Muscle layer of colon (tissue), 2 donors: ENCODE measurements at regions not wholly inside any gene's neighbourhood (a gene's known extent, or its start where the extent isn't known, plus 50 kb on each side); places are given as distances from the start of the nearest gene placed in this dataset.

ENCODE experiments used
- H3K27ac ChIP-seq: one replicate; pipeline ENCODE4 v1.7.0; 2013; ENCODE audit warnings: low read depth, mild to moderate bottlenecking, low read length, moderate library complexity
- H3K27me3 ChIP-seq, 2 donors: one replicate each; pipeline ENCODE4 v1.7.0; 2013; ENCODE audit warnings: low read length in 2 of 2, mild to moderate bottlenecking in 2 of 2; ENCODE audit not compliant: insufficient read depth in 2 of 2, control insufficient read depth in 1 of 2
- H3K36me3 ChIP-seq: one replicate; pipeline ENCODE4 v1.7.0; 2013; ENCODE audit warnings: mild to moderate bottlenecking, low read length; ENCODE audit not compliant: insufficient read depth
- H3K4me1 ChIP-seq: one replicate; pipeline ENCODE4 v1.7.0; 2013; ENCODE audit warnings: mild to moderate bottlenecking, low read length; ENCODE audit not compliant: insufficient read depth
- H3K4me3 ChIP-seq, 2 donors: one replicate each; pipeline ENCODE4 v1.7.0; 2013; ENCODE audit warnings: low read length in 2 of 2, low read depth in 1 of 2, mild to moderate bottlenecking in 1 of 2, moderate library complexity in 1 of 2
- H3K9ac ChIP-seq: one replicate; pipeline ENCODE4 v1.7.0; 2013; ENCODE audit warnings: low read length
- H3K9me3 ChIP-seq: one replicate; pipeline ENCODE4 v1.7.0; 2013; ENCODE audit warnings: mild to moderate bottlenecking, low read length
- donor health status: abdominal sarcoma.
- donor health status: Adenocarcinoma of cecum.

DNA sequence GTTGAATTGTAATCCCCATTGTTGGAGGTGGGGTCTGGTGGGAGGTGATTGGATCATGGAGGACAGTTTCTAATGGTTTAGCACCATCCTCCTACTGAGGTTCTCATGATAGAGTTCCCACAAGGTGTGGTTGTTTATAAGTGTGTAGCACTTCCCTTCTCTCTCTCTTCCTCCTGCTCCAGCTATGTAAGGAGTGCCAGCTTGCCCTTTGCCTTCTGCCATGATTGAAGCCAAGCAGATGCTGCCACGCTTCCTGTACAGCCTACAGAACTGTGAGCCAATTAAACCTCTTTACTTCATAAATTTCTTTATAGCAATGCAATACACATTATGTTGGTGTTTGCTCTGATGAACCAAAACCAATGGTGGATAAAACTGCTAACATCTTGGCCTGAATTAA, 238.2 kb downstream of the EFNB2 start:
- Histone ChIP-seq H3K9me3 (no peaks in the 10 kb centered on the region), H3K4me1 (no peaks in the 10 kb centered on the region), H3K36me3 (no peaks in the 10 kb centered on the region), H3K27me3 (no peaks in the 10 kb centered on the region), H3K9ac (no peak overlapping the region), H3K4me3 (no peak overlapping the region), H3K27ac (no peak overlapping the region)

- no peaks in the 10 kb centered on the region for H3K9me3 ChIP-seq
- H3K9ac ChIP-seq = no peak overlapping the region
- H3K36me3 ChIP-seq = no peaks in the 10 kb centered on the region
- H3K27me3 ChIP-seq = no peaks in the 10 kb centered on the region
- no peak overlapping the region for H3K4me3 ChIP-seq
- no peaks in the 10 kb centered on the region for H3K4me1 ChIP-seq
- no peak overlapping the region for H3K27ac ChIP-seq
Observed at GRCh38 chr13:106296723-106297122, 238.7 kb downstream of the EFNB2 start.

GRCh38 chr13:106295971-106296370, 239.5 kb downstream of the EFNB2 start:
- Histone ChIP-seq H3K27me3 (no peaks in the 10 kb centered on the region), H3K9ac (no peak overlapping the region), H3K9me3 (no peaks in the 10 kb centered on the region), H3K27ac (no peak overlapping the region), H3K4me1 (no peaks in the 10 kb centered on the region), H3K36me3 (no peaks in the 10 kb centered on the region), H3K4me3 (no peak overlapping the region)

DNA sequence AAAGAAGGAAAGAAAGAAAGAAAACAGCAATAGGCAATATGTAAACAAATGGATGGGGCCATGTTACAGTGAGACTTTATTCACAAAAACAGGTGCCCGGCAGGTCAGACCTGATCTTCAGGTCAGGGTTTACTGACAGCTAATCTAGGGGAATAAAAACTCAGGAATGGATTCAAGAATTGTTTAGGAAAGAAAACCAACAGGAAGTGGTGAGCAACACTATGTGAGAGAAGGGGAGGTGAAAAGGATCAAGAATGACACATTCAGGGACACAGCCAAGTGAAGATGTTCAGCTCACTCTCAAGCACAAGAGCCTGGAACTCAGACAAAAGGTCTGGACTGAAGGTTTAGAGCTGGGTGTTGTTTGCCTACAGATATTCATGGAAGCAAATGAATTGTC, 244.5 kb downstream of the EFNB2 start:
- Histone ChIP-seq H3K9ac (no peak overlapping the region), H3K4me3 (no peak overlapping the region), H3K9me3 (no peaks in the 10 kb centered on the region), H3K27ac (no peak overlapping the region), H3K27me3 (no peaks in the 10 kb centered on the region), H3K36me3 (no peaks in the 10 kb centered on the region), H3K4me1 (no peaks in the 10 kb centered on the region)

- H3K4me3 ChIP-seq = no peak overlapping the region
- H3K4me1 ChIP-seq = no peaks in the 10 kb centered on the region
- no peaks in the 10 kb centered on the region for H3K36me3 ChIP-seq
- H3K9me3 ChIP-seq = no peaks in the 10 kb centered on the region
- no peak overlapping the region for H3K27ac ChIP-seq
- no peak overlapping the region for H3K9ac ChIP-seq
- H3K27me3 ChIP-seq = no peaks in the 10 kb centered on the region
Observed at GRCh38 chr13:106287351-106287750, 248.1 kb downstream of the EFNB2 start.

- Histone ChIP-seq H3K4me1 (no peaks in the 10 kb centered on the region), H3K27me3 (no peaks in the 10 kb centered on the region), H3K9ac (no peak overlapping the region), H3K4me3 (no peak overlapping the region), H3K9me3 (no peaks in the 10 kb centered on the region), H3K27ac (no peak overlapping the region), H3K36me3 (no peaks in the 10 kb centered on the region)
Observed at GRCh38 chr13:106286811-106287210, 248.7 kb downstream of the EFNB2 start.

GRCh38 chr13:106284358-106284757, 251.1 kb downstream of the EFNB2 start:
- no peaks in the 10 kb centered on the region for H3K27me3 ChIP-seq
- H3K9ac ChIP-seq = no peak overlapping the region
- no peaks in the 10 kb centered on the region for H3K9me3 ChIP-seq
- no peak overlapping the region for H3K27ac ChIP-seq
- H3K4me3 ChIP-seq = no peak overlapping the region
- no peaks in the 10 kb centered on the region for H3K36me3 ChIP-seq
- no peaks in the 10 kb centered on the region for H3K4me1 ChIP-seq

DNA sequence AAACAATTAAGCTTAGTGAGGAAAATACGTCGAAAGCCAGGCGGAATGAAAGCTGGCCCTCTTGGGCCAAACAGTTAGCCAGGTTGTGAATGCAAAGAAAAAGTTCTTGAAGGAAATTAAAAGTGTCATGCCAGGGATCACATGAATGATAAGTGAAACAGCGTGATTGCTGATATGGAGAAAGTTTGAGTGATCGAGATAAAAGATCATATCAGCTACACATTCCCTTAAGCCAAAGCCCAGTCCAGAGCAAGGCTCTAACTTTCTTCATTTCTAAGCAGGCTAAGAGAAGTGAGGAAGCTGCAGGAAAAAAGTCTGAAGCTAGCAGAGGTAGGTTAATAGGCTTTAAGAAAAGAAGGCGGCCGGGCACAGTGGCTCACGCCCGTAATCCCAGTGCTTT, 254.0 kb downstream of the EFNB2 start:
- Histone ChIP-seq H3K9me3 (no peaks in the 10 kb centered on the region), H3K9ac (no peak overlapping the region), H3K4me3 (no peak overlapping the region), H3K27me3 (no peaks in the 10 kb centered on the region), H3K27ac (no peak overlapping the region), H3K36me3 (no peaks in the 10 kb centered on the region), H3K4me1 (no peaks in the 10 kb centered on the region)

DNA sequence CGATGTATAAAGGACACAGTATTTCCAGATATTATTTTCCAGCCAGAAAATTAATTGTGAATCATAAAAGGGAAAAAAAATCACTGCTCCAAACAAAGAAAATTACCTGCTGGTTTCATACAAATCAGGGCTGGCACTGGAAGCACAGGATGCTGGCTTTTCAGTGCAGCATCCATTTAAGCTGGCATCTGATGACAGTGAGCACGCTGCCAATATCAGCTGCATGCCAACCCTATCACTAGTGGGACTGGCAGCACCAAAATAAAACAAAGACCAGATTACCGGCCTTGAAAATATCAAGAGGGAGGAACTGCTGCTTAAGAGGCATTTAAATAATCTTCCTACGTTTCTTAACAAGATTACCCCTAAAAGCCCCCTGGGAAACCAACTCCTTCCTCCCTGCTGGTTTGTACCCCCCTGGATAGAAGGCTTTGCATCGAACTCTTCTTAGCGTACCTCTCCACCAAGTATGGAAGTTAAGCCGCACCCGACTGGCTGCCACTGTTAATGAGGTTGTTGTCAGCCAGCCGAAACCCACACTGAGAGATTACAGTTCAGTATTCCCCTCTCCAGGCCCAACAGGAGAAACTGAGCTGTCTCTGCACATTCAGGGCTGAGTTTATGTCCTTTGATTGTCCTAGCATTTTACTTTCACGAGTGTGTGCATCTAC, 257.8 kb downstream of the EFNB2 start:
- H3K9ac ChIP-seq = no peak overlapping the region
- no peak overlapping the region for H3K4me3 ChIP-seq
- H3K27me3 ChIP-seq = no peaks in the 10 kb centered on the region

GRCh38 chr13:106276876-106277275, 258.6 kb downstream of the EFNB2 start:
- Histone ChIP-seq H3K4me1 (no peaks in the 10 kb centered on the region), H3K36me3 (no peaks in the 10 kb centered on the region), H3K9ac (no peak overlapping the region), H3K4me3 (no peak overlapping the region), H3K27ac (no peak overlapping the region), H3K27me3 (no peaks in the 10 kb centered on the region), H3K9me3 (no peaks in the 10 kb centered on the region)

More for the DNA sequence above, 257.8 kb downstream of the EFNB2 start:
- Histone ChIP-seq H3K9me3 (no peaks in the 10 kb centered on the region), H3K4me1 (no peaks in the 10 kb centered on the region), H3K36me3 (no peaks in the 10 kb centered on the region), H3K27ac (no peak overlapping the region)

GRCh38 chr13:106275446-106276032, 259.9 kb downstream of the EFNB2 start:
- no peaks in the 10 kb centered on the region for H3K36me3 ChIP-seq
- no peak overlapping the region for H3K9ac ChIP-seq
- no peaks in the 10 kb centered on the region for H3K27me3 ChIP-seq
- H3K4me3 ChIP-seq = no peak overlapping the region
- no peak overlapping the region for H3K27ac ChIP-seq
- no peaks in the 10 kb centered on the region for H3K4me1 ChIP-seq
- H3K9me3 ChIP-seq = no peaks in the 10 kb centered on the region

GRCh38 chr13:106274551-106275203, 260.8 kb downstream of the EFNB2 start:
- Histone ChIP-seq H3K9me3 (no peaks in the 10 kb centered on the region), H3K27me3 (no peaks in the 10 kb centered on the region), H3K9ac (no peak overlapping the region), H3K36me3 (no peaks in the 10 kb centered on the region), H3K4me1 (no peaks in the 10 kb centered on the region), H3K4me3 (no peak overlapping the region), H3K27ac (no peak overlapping the region)
